ENCODE measurements at regions not wholly inside any gene's neighbourhood (a gene's known extent, or its start where the extent isn't known, plus 50 kb on each side); places are given as distances from the start of the nearest gene placed in this dataset.

DNA sequence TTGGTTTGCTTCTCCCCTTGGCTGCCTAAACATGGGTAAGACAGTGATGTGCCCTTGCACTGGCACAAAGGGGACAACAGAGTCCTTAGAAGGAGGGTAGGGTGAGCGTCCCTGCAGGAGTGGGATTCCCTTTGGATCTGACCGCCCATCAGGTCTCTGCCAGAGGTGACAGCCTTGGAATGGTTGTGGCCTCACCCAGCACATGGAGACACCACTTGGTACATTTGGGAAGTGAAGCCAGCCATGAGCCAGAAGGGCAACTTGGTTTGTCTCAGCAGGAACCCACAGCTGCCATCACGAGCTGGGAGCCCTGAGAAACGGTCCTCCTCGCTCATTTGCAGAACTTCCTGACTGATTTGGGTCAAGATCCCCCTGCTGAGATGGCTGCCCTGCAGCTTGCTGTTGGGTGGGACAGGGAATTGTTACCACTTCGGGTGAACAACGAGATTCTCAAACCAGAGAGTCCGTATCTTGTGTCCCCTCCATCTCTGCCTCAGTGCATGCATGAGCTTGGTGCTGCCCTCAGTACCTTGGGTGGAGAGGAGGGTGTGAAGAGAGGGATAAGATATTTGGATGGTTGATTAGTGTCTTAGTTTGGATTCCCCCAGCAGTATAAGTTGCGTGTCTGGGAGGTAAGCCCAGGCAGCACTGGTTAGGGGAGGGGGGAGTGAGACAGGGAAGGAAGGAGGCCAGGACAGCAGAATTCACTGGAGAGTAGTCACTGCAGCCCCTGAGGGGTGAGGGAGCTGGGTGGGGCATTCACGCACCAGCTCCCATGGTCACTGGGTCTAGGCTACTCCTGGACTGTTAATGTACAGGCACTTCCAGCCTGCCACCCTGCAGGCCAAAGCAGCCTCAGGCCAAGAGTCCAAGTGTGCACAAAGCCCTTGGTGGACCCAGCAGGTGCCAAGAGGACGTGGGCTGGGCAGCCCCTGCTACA lies 168.8 kb upstream of the TOPAZ1 start:
- ATAC-seq (no peak), DNase-seq (ENCODE audit: low read depth, low spot score) (no peak)
- no TSS peak for BruUV-seq (replicated peaks)
- H3K27me3 ChIP-seq (ENCODE audit: control insufficient read depth, insufficient read depth, low read length) = peaks cover 4% of the 10 kb centered on the region; the same call in 1 of the 2 replicates
- H3K27ac ChIP-seq (ENCODE audit: low read length) = no peak overlapping the region
- intact Hi-C loops (cut with micrococcal nuclease; ENCODE audit: unreplicated experiment) = no loop called here
- ChIA-PET POLR2A (no interaction called here), CTCF (no interaction called here)
- H3K9me3 ChIP-seq (ENCODE audit: control insufficient read depth, insufficient read depth, low read depth, low read length) = no peaks in the 10 kb centered on the region
- in situ Hi-C loops (cut with HindIII; ENCODE audit: low pct_unique_long_range_greater_than_20kb, low sequenced_read_pairs) = no loop called here
- no peak overlapping the region for H3K4me3 ChIP-seq (ENCODE audit: low read depth in 2 of 2, low read length in 2 of 2)
- no peaks in the 10 kb centered on the region for H3K36me3 ChIP-seq (ENCODE audit: control insufficient read depth, insufficient read depth, low read length)
- no peaks in the 10 kb centered on the region for H3K4me1 ChIP-seq (ENCODE audit: control insufficient read depth, insufficient read depth, low read length)
- TF ChIP-seq, protein P1, sequence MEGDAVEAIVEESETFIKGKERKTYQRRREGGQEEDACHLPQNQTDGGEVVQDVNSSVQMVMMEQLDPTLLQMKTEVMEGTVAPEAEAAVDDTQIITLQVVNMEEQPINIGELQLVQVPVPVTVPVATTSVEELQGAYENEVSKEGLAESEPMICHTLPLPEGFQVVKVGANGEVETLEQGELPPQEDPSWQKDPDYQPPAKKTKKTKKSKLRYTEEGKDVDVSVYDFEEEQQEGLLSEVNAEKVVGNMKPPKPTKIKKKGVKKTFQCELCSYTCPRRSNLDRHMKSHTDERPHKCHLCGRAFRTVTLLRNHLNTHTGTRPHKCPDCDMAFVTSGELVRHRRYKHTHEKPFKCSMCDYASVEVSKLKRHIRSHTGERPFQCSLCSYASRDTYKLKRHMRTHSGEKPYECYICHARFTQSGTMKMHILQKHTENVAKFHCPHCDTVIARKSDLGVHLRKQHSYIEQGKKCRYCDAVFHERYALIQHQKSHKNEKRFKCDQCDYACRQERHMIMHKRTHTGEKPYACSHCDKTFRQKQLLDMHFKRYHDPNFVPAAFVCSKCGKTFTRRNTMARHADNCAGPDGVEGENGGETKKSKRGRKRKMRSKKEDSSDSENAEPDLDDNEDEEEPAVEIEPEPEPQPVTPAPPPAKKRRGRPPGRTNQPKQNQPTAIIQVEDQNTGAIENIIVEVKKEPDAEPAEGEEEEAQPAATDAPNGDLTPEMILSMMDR (IDR thresholded peaks at IDR 0.05) = no peak
- TF ChIP-seq SIN3A (IDR thresholded peaks at IDR 0.05; ENCODE audit: borderline replicate concordance, insufficient read depth, low read depth, low read length) (no peak), TCF7L2 (IDR thresholded peaks at IDR 0.05; ENCODE audit: low read depth, low read length) (no peak), POLR2AphosphoS5 (IDR thresholded peaks at IDR 0.05; ENCODE audit: low read depth, low read length) (no peak)
- TF ChIP-seq, protein P2, sequence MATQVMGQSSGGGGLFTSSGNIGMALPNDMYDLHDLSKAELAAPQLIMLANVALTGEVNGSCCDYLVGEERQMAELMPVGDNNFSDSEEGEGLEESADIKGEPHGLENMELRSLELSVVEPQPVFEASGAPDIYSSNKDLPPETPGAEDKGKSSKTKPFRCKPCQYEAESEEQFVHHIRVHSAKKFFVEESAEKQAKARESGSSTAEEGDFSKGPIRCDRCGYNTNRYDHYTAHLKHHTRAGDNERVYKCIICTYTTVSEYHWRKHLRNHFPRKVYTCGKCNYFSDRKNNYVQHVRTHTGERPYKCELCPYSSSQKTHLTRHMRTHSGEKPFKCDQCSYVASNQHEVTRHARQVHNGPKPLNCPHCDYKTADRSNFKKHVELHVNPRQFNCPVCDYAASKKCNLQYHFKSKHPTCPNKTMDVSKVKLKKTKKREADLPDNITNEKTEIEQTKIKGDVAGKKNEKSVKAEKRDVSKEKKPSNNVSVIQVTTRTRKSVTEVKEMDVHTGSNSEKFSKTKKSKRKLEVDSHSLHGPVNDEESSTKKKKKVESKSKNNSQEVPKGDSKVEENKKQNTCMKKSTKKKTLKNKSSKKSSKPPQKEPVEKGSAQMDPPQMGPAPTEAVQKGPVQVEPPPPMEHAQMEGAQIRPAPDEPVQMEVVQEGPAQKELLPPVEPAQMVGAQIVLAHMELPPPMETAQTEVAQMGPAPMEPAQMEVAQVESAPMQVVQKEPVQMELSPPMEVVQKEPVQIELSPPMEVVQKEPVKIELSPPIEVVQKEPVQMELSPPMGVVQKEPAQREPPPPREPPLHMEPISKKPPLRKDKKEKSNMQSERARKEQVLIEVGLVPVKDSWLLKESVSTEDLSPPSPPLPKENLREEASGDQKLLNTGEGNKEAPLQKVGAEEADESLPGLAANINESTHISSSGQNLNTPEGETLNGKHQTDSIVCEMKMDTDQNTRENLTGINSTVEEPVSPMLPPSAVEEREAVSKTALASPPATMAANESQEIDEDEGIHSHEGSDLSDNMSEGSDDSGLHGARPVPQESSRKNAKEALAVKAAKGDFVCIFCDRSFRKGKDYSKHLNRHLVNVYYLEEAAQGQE (IDR thresholded peaks at IDR 0.05; ENCODE audit: insufficient read depth in 1 of 2, low read depth in 2 of 2, low read length in 1 of 2) = no peak

DNA sequence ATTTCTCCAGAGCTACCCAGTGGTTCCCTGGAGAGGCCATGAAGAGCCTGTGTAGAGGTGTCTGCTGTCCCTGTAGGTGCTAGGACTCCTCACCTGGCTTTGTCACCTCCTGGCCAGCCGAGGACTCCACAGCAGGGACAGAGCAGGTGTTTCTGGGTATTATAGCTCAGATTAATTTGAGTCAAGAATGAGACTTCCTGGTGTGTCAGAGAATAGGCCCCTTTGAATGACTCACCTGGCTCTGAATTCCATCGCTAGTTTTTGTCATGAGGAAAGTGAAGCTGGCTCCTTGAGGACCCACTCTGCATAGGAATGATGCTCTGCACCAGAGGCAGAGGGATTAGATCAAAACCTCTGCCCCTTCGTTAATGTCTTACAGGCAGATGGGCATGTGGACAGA lies 167.5 kb upstream of the TOPAZ1 start:
- ATAC-seq (no peak), DNase-seq (ENCODE audit: low read depth, low spot score) (no peak)

More for the DNA sequence above, 167.5 kb upstream of the TOPAZ1 start:
- H3K27me3 ChIP-seq (ENCODE audit: control insufficient read depth, insufficient read depth, low read length) = peaks cover 4% of the 10 kb centered on the region; the same call in 1 of the 2 replicates
- ChIA-PET POLR2A (no interaction called here), CTCF (no interaction called here)
- no peaks in the 10 kb centered on the region for H3K36me3 ChIP-seq (ENCODE audit: control insufficient read depth, insufficient read depth, low read length)
- H3K4me1 ChIP-seq (ENCODE audit: control insufficient read depth, insufficient read depth, low read length) = no peaks in the 10 kb centered on the region
- no peaks in the 10 kb centered on the region for H3K9me3 ChIP-seq (ENCODE audit: control insufficient read depth, insufficient read depth, low read depth, low read length)
- H3K27ac ChIP-seq (ENCODE audit: low read length) = no peak overlapping the region
- no peak overlapping the region for H3K4me3 ChIP-seq (ENCODE audit: low read depth in 2 of 2, low read length in 2 of 2)
- no TSS peak for BruUV-seq (replicated peaks)
- intact Hi-C loops (cut with micrococcal nuclease; ENCODE audit: unreplicated experiment) = no loop called here
- in situ Hi-C loops (cut with HindIII; ENCODE audit: low pct_unique_long_range_greater_than_20kb, low sequenced_read_pairs) = no loop called here
- TF ChIP-seq, protein P2 (IDR thresholded peaks at IDR 0.05; ENCODE audit: insufficient read depth in 1 of 2, low read depth in 2 of 2, low read length in 1 of 2) = no peak
- TF ChIP-seq TCF7L2 (IDR thresholded peaks at IDR 0.05; ENCODE audit: low read depth, low read length) (no peak), SIN3A (IDR thresholded peaks at IDR 0.05; ENCODE audit: borderline replicate concordance, insufficient read depth, low read depth, low read length) (no peak), POLR2AphosphoS5 (IDR thresholded peaks at IDR 0.05; ENCODE audit: low read depth, low read length) (no peak)
- TF ChIP-seq, protein P1 (IDR thresholded peaks at IDR 0.05) = no peak

Measured in Panc1 (cell line).